HCT116 (cell line): ENCODE measurements at regions not wholly inside any gene's neighbourhood (a gene's known extent, or its start where the extent isn't known, plus 50 kb on each side); places are given as distances from the start of the nearest gene placed in this dataset.

Source experiments
- CEBPB ChIP-seq: IDR thresholded peaks from 2 replicates; pipeline ENCODE4 v1.6.1; 2012; ENCODE audit warnings: low read depth
- CTCF ChIP-seq, 3 experiments: fragments of 200-600 bp in 1 of 3; sonication (generic) in 1 of 3; IDR thresholded peaks in 2 of 3; conservative IDR thresholded peaks in 1 of 3; 2 replicates each; pipeline ENCODE4 v1.5.1; 2012 to 2017; ENCODE audit warnings: low read depth in 2 of 3, low read length in 2 of 3, antibody characterized with exemption in 1 of 3, borderline replicate concordance in 1 of 3, control low read depth in 1 of 3, mild to moderate bottlenecking in 1 of 3, mixed read lengths in 1 of 3, mixed run types in 1 of 3, moderate library complexity in 1 of 3; ENCODE audit not compliant: insufficient read depth in 1 of 3
- EGR1 ChIP-seq: IDR thresholded peaks from 2 replicates; pipeline ENCODE4 v1.6.1; 2012; ENCODE audit warnings: low read depth
- ELF1 ChIP-seq: IDR thresholded peaks from 2 replicates; pipeline ENCODE4 v1.6.1; 2012; ENCODE audit warnings: low read depth, borderline replicate concordance
- EZH2 ChIP-seq: fragments of 200-600 bp; sonication (generic); IDR thresholded peaks from 2 replicates; pipeline ENCODE4 v1.6.1; 2017; ENCODE audit warnings: antibody characterized with exemption, mixed run types
- POLR2AphosphoS5 ChIP-seq: IDR thresholded peaks from 2 replicates; pipeline ENCODE4 v1.6.1; 2011; ENCODE audit warnings: mild to moderate bottlenecking, low read depth, low read length, moderate library complexity
- SRF ChIP-seq: IDR thresholded peaks from 2 replicates; pipeline ENCODE4 v1.6.1; 2012; ENCODE audit warnings: low read depth
- ZFX ChIP-seq: fragments of 450-650 bp; IDR thresholded peaks from 2 replicates; pipeline ENCODE4 v1.6.1; 2017
- ZNF274 ChIP-seq: fragments of 200-500 bp; sonication (Bioruptor generic); IDR thresholded peaks from 2 replicates; pipeline ENCODE4 v1.6.1; 2014; ENCODE audit warnings: mild to moderate bottlenecking, low read depth, low read length, inconsistent platforms

- no peak for TF ChIP-seq ZNF274
- no peak for TF ChIP-seq ZFX
- no peak for TF ChIP-seq CTCF (IDR thresholded peaks at IDR 0.05 in 2 of 3, conservative IDR thresholded peaks at IDR 0.05 in 1 of 3; ENCODE audit: borderline replicate concordance in 1 of 3, insufficient read depth in 1 of 3, low read depth in 2 of 3, low read length in 2 of 3)
- TF ChIP-seq EZH2, result no peak
- no peak for TF ChIP-seq SRF
- no peak for TF ChIP-seq CEBPB
- no peak for TF ChIP-seq POLR2AphosphoS5
- TF ChIP-seq ELF1, result no peak
- TF ChIP-seq EGR1, result no peak
Observed at GRCh38 chr18:34972765-34973414, 68.3 kb upstream of the MAPRE2 start.
